ENCODE measurements at regions not wholly inside any gene's neighbourhood (a gene's known extent, or its start where the extent isn't known, plus 50 kb on each side); places are given as distances from the start of the nearest gene placed in this dataset.
"Not testable (repeated sequence)": the region's sequence is repeated elsewhere in the genome, so short reads cannot be mapped to it uniquely, and the experiment has no call there.

GRCh38 chr3:153268564-153269279 lies 106.7 kb downstream of the RAP2B start:
- DNase-seq (ENCODE audit: low read depth in 1 of 2, low spot score in 1 of 2), result no peak

GRCh38 chr3:153269730-153270129 lies 107.7 kb downstream of the RAP2B start:
- DNase-seq (ENCODE audit: low read depth in 1 of 2, low spot score in 1 of 2), result no peak

- no peak for DNase-seq (ENCODE audit: low read depth in 1 of 2, low spot score in 1 of 2)
These were observed 111.2 kb downstream of the RAP2B start for GRCh38 chr3:153273217-153273616.

GRCh38 chr3:153273767-153274435 lies 111.9 kb downstream of the RAP2B start:
- DNase-seq (ENCODE audit: low read depth in 1 of 2, low spot score in 1 of 2), result no peak

- no peak for DNase-seq (ENCODE audit: low read depth in 1 of 2, low spot score in 1 of 2)
These were observed 112.5 kb downstream of the RAP2B start for GRCh38 chr3:153274561-153274960.

GRCh38 chr3:153275514-153275913 lies 113.5 kb downstream of the RAP2B start:
- DNase-seq (ENCODE audit: low read depth in 1 of 2, low spot score in 1 of 2), result no peak

- DNase-seq (ENCODE audit: low read depth in 1 of 2, low spot score in 1 of 2), result no peak
These were observed 115.0 kb downstream of the RAP2B start for GRCh38 chr3:153277029-153277428.

- DNase-seq (ENCODE audit: low read depth in 1 of 2, low spot score in 1 of 2), result not testable (repeated sequence)
These were observed 119.4 kb downstream of the RAP2B start for GRCh38 chr3:153281236-153281997.

GRCh38 chr3:153282355-153282754 lies 120.3 kb downstream of the RAP2B start:
- no peak for DNase-seq (ENCODE audit: low read depth in 1 of 2, low spot score in 1 of 2)

GRCh38 chr3:153284282-153284938 lies 122.4 kb downstream of the RAP2B start:
- DNase-seq (ENCODE audit: low read depth in 1 of 2, low spot score in 1 of 2), result no peak

- DNase-seq (ENCODE audit: low read depth in 1 of 2, low spot score in 1 of 2), result no peak
These were observed 123.2 kb downstream of the RAP2B start for GRCh38 chr3:153285194-153285641.

GRCh38 chr3:153285982-153286381 lies 124.0 kb downstream of the RAP2B start:
- no peak for DNase-seq (ENCODE audit: low read depth in 1 of 2, low spot score in 1 of 2)

GRCh38 chr3:153287017-153287416 lies 125.0 kb downstream of the RAP2B start:
- DNase-seq (ENCODE audit: low read depth in 1 of 2, low spot score in 1 of 2), result no peak

GRCh38 chr3:153289334-153289808 lies 127.3 kb downstream of the RAP2B start:
- DNase-seq (ENCODE audit: low read depth in 1 of 2, low spot score in 1 of 2), result no peak

GRCh38 chr3:153290268-153291015 lies 128.4 kb downstream of the RAP2B start:
- no peak for DNase-seq (ENCODE audit: low read depth in 1 of 2, low spot score in 1 of 2)

GRCh38 chr3:153291059-153291685 lies 129.1 kb downstream of the RAP2B start:
- no peak for DNase-seq (ENCODE audit: low read depth in 1 of 2, low spot score in 1 of 2)

GRCh38 chr3:153293265-153293664 lies 131.2 kb downstream of the RAP2B start:
- DNase-seq (ENCODE audit: low read depth in 1 of 2, low spot score in 1 of 2), result no peak

GRCh38 chr3:153295901-153296300 lies 133.9 kb downstream of the RAP2B start:
- no peak for DNase-seq (ENCODE audit: low read depth in 1 of 2, low spot score in 1 of 2)

- DNase-seq (ENCODE audit: low read depth in 1 of 2, low spot score in 1 of 2), result no peak
These were observed 143.2 kb downstream of the RAP2B start for GRCh38 chr3:153305189-153305588.

- DNase-seq (ENCODE audit: low read depth in 1 of 2, low spot score in 1 of 2), result no peak
These were observed 149.5 kb downstream of the RAP2B start for GRCh38 chr3:153311541-153311940.

All from stimulated activated CD4-positive, alpha-beta T cell treated with anti-CD3 and anti-CD28 coated beads, Interleukin-15, amount 100 ng/mL, for 1 hour (primary cell).